Omental fat pad (tissue), 3 donors: ENCODE measurements at regions not wholly inside any gene's neighbourhood (a gene's known extent, or its start where the extent isn't known, plus 50 kb on each side); places are given as distances from the start of the nearest gene placed in this dataset.

Source experiments
- ATAC-seq: fragments of 150-250 bp; one replicate; pipeline ENCODE4 v1.9.1; 2016; ENCODE audit warnings: mild to moderate bottlenecking, moderate library complexity; ENCODE audit not compliant: low FRiP score
- DNase-seq: peaks from one replicate; pipeline ENCODE4 v3.0.0-alpha.2; 2019; ENCODE audit warnings: low spot score
- TF ChIP-seq, protein P1 (sequence below), 3 donors: fragments of 450-650 bp; IDR thresholded peaks; one replicate each; pipeline ENCODE4 v1.5.1; 2016 to 2017; ENCODE audit warnings: antibody characterized with exemption in 3 of 3, mild to moderate bottlenecking in 3 of 3, moderate library complexity in 2 of 3

GRCh38 chr11:13868710-13869397, 93.7 kb upstream of the SPON1 start:
- DNase-seq (no peak), ATAC-seq (no peak)
- TF ChIP-seq, protein P1, sequence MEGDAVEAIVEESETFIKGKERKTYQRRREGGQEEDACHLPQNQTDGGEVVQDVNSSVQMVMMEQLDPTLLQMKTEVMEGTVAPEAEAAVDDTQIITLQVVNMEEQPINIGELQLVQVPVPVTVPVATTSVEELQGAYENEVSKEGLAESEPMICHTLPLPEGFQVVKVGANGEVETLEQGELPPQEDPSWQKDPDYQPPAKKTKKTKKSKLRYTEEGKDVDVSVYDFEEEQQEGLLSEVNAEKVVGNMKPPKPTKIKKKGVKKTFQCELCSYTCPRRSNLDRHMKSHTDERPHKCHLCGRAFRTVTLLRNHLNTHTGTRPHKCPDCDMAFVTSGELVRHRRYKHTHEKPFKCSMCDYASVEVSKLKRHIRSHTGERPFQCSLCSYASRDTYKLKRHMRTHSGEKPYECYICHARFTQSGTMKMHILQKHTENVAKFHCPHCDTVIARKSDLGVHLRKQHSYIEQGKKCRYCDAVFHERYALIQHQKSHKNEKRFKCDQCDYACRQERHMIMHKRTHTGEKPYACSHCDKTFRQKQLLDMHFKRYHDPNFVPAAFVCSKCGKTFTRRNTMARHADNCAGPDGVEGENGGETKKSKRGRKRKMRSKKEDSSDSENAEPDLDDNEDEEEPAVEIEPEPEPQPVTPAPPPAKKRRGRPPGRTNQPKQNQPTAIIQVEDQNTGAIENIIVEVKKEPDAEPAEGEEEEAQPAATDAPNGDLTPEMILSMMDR (IDR thresholded peaks at IDR 0.05) = no peak

GRCh38 chr11:13869398-13869886, 93.1 kb upstream of the SPON1 start:
- ATAC-seq (no peak), DNase-seq (no peak)
- TF ChIP-seq, protein P1 (IDR thresholded peaks at IDR 0.05) = no peak

GRCh38 chr11:13874597-13874996, 87.9 kb upstream of the SPON1 start:
- TF ChIP-seq, protein P1 (IDR thresholded peaks at IDR 0.05) = no peak
- DNase-seq = no peak
- no peak for ATAC-seq

DNA sequence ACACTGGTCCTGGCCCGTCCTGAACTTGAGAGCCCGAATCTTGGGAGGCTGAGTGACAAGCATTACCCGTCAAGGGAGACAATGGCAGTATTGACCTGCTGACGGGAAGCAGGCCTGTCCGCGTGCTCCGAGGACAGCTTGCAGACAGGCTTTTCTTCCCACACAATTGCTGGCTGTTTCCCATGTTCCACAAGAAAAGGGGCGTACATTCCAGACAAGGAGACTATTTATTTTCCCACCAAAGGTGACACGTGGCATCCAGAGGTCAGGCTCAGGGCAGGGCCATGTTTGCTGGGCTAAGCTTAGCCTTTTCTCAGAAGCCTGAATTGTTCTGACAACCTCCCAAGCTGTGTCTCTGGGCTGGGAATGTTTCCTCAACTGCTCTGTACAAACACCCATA, 86.9 kb upstream of the SPON1 start:
- TF ChIP-seq, protein P1 (IDR thresholded peaks at IDR 0.05) = no peak
- no peak for DNase-seq
- ATAC-seq = no peak

- ATAC-seq = no peak
- TF ChIP-seq, protein P1 (IDR thresholded peaks at IDR 0.05) = no peak
- DNase-seq = no peak
These were observed 86.1 kb upstream of the SPON1 start for GRCh38 chr11:13876423-13876822.

DNA sequence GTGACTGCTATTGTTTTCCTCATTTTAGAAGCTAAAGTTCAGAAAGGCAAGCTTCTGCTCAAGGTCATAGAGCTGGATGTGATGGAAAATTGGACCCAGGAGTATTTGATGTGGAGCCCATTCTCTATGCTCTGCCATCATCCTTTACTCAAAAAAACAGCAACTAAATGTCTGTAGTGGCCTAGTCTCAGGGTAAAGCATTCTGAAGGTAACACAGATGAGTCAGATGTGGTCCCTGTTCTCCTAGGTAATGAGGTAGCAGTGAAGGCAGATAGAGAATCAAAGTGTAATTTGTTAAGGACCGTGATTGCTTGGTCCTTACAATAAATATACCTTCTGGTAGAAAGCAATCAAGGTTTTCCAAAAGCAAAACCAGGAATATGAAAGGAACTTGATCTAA, 84.4 kb upstream of the SPON1 start:
- TF ChIP-seq, protein P1 (IDR thresholded peaks at IDR 0.05) = no peak
- no peak for ATAC-seq
- no peak for DNase-seq

- TF ChIP-seq, protein P1 (IDR thresholded peaks at IDR 0.05) = no peak
- DNase-seq (no peak), ATAC-seq (no peak)
These were observed 81.9 kb upstream of the SPON1 start for GRCh38 chr11:13880634-13881033.
